BE2C (cell line): ENCODE measurements at regions not wholly inside any gene's neighbourhood (a gene's known extent, or its start where the extent isn't known, plus 50 kb on each side); places are given as distances from the start of the nearest gene placed in this dataset.
"Not testable (repeated sequence)": the region's sequence is repeated elsewhere in the genome, so short reads cannot be mapped to it uniquely, and the experiment has no call there.

Source experiments
- DNase-seq: peaks from one replicate; pipeline ENCODE4 v3.0.0-alpha.2; 2020
- H3K27me3 ChIP-seq: fragments of 250-450 bp; sonication (Bioruptor Pico); 2 replicates; pipeline ENCODE4 v1.5.1; 2020; ENCODE audit warnings: mild to moderate bottlenecking
- H3K36me3 ChIP-seq: fragments of 250-450 bp; sonication (Bioruptor Pico); 2 replicates; pipeline ENCODE4 v1.5.1; 2020; ENCODE audit warnings: mild to moderate bottlenecking
- H3K4me1 ChIP-seq: fragments of 250-450 bp; sonication (Bioruptor Pico); 2 replicates; pipeline ENCODE4 v1.5.1; 2020
- H3K4me3 ChIP-seq: 2 replicates; pipeline ENCODE4 v1.5.1; 2011; ENCODE audit warnings: low read depth, low read length
- H3K9me3 ChIP-seq: fragments of 250-450 bp; sonication (Bioruptor Pico); 2 replicates; pipeline ENCODE4 v1.5.1; 2020
- TF ChIP-seq, protein P1 (sequence below): IDR thresholded peaks from 2 replicates; pipeline ENCODE4 v1.5.1; 2012; ENCODE audit warnings: mild to moderate bottlenecking, low read depth, low read length

DNA sequence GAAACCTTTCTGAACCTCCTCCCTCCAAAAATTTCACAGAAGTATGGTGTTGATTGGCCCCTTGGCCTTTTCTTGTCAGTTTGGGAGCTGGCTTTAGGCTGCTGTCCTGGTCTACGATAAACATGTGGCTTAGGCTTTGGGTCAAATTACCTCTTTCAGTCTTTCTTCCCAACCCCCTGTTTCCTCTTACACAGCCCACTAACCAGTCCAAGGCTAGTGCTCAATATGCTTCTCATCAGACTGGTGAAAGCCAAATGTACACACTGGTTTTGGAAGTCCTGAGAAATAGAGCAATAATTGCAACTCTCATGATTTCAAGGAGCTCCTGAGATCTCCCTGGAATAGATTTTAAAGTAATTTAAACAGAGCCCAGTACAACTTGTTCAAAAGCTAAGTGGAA is 933.7 kb upstream of the GJE1 start:
- TF ChIP-seq, protein P1, sequence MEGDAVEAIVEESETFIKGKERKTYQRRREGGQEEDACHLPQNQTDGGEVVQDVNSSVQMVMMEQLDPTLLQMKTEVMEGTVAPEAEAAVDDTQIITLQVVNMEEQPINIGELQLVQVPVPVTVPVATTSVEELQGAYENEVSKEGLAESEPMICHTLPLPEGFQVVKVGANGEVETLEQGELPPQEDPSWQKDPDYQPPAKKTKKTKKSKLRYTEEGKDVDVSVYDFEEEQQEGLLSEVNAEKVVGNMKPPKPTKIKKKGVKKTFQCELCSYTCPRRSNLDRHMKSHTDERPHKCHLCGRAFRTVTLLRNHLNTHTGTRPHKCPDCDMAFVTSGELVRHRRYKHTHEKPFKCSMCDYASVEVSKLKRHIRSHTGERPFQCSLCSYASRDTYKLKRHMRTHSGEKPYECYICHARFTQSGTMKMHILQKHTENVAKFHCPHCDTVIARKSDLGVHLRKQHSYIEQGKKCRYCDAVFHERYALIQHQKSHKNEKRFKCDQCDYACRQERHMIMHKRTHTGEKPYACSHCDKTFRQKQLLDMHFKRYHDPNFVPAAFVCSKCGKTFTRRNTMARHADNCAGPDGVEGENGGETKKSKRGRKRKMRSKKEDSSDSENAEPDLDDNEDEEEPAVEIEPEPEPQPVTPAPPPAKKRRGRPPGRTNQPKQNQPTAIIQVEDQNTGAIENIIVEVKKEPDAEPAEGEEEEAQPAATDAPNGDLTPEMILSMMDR: no peak
- H3K27me3 ChIP-seq: no peaks in the 10 kb centered on the region
- H3K36me3 ChIP-seq: no peaks in the 10 kb centered on the region
- no peak for DNase-seq
- H3K4me3 ChIP-seq: no peak overlapping the region
- H3K9me3 ChIP-seq: no peaks in the 10 kb centered on the region
- H3K4me1 ChIP-seq: no peaks in the 10 kb centered on the region

DNA sequence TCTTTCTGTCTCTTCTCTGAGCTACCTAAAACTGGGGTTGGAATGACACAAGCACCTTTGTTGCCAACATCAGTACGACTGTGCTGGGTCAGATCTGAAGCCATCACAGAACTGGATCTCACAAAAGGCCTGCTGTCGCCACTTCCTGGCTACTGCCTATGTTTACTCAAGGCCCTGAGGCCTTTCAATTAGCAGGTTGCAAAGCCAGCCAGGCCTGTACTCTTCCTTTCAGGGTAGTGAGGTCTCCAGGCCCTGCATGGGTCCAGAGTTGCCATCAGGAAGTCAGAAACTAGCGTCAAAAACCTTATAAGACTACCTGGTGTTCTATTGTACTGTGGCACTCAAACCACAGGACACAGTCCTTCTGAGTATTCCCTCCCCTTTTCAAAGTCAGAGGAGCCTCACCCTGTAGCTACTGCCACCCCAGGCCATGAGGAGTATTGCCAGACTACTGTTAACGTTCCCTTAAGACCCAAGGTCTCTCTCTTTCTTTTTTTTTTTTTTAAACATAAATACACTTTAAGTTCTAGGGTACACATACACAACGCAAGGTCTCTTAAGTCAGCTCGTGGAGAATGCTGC is 937.4 kb upstream of the GJE1 start:
- DNase-seq: no peak
- TF ChIP-seq, protein P1: no peak
- H3K27me3 ChIP-seq: no peaks in the 10 kb centered on the region
- no peaks in the 10 kb centered on the region for H3K4me1 ChIP-seq
- no peak overlapping the region for H3K4me3 ChIP-seq
- no peaks in the 10 kb centered on the region for H3K9me3 ChIP-seq
- H3K36me3 ChIP-seq: no peaks in the 10 kb centered on the region

DNA sequence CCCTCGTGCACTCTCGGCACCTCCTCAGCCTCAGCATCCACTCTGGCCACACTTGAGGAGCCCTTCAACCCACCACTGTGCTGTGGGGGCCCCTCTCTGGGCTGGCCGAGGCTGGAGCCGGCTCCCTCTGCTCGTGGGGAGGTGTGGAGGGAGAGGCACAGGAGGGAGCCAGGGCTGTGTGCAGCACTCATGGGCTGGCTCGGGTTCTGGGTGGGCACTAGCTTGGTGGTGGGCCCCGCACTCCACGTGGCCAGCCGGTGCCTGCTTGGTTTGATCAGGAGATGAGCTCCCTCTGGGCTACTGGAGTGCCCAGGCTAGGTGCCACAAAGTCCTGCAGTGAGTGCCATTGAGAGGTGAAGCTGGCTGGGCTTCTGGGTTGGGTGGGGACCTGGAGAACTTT is 949.4 kb upstream of the GJE1 start:
- Histone ChIP-seq H3K27me3 (no peaks in the 10 kb centered on the region), H3K9me3 (no peaks in the 10 kb centered on the region), H3K4me1 (no peaks in the 10 kb centered on the region), H3K4me3 (no peak overlapping the region), H3K36me3 (no peaks in the 10 kb centered on the region)
- no peak for DNase-seq
- TF ChIP-seq, protein P1: no peak

DNA sequence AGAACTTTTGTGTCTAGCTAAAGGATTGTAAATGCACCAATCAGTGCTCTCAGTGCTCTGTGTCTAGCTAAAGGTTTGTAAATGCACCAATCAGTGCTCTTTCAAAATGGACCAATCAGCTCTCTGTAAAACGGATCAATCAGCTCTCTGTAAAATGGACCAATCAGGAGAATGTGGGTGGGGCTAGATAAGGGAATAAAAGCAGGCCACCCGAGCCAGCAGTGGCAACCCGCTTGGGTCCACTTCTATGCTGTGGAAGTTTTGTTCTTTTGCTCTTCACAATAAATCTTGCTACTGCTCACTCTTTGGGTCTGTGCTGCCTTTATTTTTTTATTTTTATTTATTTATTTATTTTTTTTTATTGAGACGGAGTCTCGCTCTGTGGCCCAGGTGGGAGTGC is 957.3 kb upstream of the GJE1 start:
- not testable (repeated sequence) for H3K27me3 ChIP-seq, H3K4me3 ChIP-seq, H3K9me3 ChIP-seq, H3K4me1 ChIP-seq, H3K36me3 ChIP-seq, DNase-seq

DNA sequence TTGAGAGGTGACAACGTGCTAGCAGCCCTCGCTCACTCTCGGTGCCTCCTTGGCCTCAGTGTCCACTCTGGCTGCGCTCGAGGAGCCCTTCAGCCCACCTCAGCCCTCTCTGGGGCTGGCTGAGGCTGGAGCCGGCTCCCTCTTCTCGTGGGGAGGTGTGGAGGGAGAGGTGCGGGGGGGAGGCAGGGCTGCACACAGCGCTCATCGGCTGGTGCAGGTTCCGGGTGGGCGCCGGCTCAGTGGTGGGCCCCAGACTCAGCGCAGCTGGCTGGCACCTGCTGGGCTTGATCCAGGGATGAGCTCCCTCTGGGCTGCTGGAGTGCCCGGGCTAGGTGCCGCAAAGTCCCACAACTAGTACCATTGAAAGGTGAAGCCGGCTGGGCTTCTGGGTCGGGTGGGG is 957.8 kb upstream of the GJE1 start:
- no peak for DNase-seq
- TF ChIP-seq, protein P1: no peak

DNA sequence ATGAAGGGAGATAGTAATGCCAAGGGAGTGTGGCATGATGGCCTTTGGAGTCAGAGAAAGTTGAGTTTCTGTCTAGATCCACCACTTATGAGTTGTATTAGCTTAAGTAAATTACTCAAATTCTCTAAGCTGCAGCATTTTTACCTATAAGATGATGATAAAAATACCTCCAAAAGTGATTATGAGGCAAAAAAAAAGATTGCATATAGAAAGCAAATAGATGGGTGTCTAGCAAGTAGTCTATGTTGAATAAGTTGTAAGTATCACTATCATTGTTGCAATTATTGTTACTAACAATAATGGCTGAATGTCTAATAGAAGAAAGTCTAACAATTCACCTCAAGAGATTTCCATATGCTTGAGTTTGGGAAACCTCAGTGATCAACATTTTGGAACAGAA is 959.2 kb upstream of the GJE1 start:
- TF ChIP-seq, protein P1: no peak
- Histone ChIP-seq H3K4me3 (no peak overlapping the region), H3K4me1 (no peaks in the 10 kb centered on the region), H3K27me3 (no peaks in the 10 kb centered on the region), H3K36me3 (no peaks in the 10 kb centered on the region), H3K9me3 (no peaks in the 10 kb centered on the region; the same call in 1 of the 2 replicates)
- DNase-seq: no peak

More for the DNA sequence above, 957.8 kb upstream of the GJE1 start:
- H3K4me3 ChIP-seq: no peak overlapping the region
- no peaks in the 10 kb centered on the region for H3K36me3 ChIP-seq
- no peaks in the 10 kb centered on the region; the same call in 1 of the 2 replicates for H3K9me3 ChIP-seq
- no peaks in the 10 kb centered on the region for H3K27me3 ChIP-seq
- H3K4me1 ChIP-seq: no peaks in the 10 kb centered on the region

DNA sequence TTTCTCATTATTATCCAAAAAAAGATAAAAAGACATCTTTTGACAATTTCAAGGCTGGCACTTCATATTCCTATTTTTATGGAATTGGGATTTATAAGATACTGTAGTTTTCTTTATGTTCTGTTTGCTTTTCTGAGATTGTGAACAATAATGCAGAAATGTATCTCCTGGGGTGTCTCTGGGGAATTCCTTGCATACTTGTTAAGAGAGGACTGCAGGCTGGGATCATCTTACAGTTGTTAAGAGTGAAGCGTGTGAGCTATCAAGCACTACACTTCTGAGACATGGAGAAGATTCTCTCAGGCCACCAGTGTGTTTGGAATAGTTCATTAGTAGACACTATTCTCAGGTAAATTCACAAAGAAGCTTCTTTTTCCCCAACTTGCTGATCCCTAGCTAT is 963.3 kb upstream of the GJE1 start:
- Histone ChIP-seq H3K4me1 (no peaks in the 10 kb centered on the region), H3K36me3 (no peaks in the 10 kb centered on the region), H3K27me3 (no peaks in the 10 kb centered on the region), H3K9me3 (no peaks in the 10 kb centered on the region), H3K4me3 (no peak overlapping the region)
- TF ChIP-seq, protein P1: no peak
- no peak for DNase-seq
